Left hindlimb (tissue), 1 donor: ENCODE measurements at regions not wholly inside any gene's neighbourhood (a gene's known extent, or its start where the extent isn't known, plus 50 kb on each side); places are given as distances from the start of the nearest gene placed in this dataset.

ENCODE experiments used
- DNase-seq: peaks from one replicate; pipeline ENCODE4 v3.0.0-alpha.2; 2018

- DNase-seq: peak; percentile 56
Observed at GRCh38 chr16:74169687-74170376, 126.8 kb upstream of the PSMD7 start.

- no peak for DNase-seq
Observed at GRCh38 chr16:74169066-74169465, 127.5 kb upstream of the PSMD7 start.

GRCh38 chr16:74168445-74168844 is 128.2 kb upstream of the PSMD7 start:
- no peak for DNase-seq

- no peak for DNase-seq
Observed at GRCh38 chr16:74166456-74166855, 130.2 kb upstream of the PSMD7 start.

- DNase-seq: no peak
Observed at GRCh38 chr16:74165566-74166080, 131.0 kb upstream of the PSMD7 start.

GRCh38 chr16:74160759-74161158 is 135.9 kb upstream of the PSMD7 start:
- DNase-seq: no peak

GRCh38 chr16:74153773-74154172 is 142.8 kb upstream of the PSMD7 start:
- no peak for DNase-seq

- DNase-seq: no peak
Observed at GRCh38 chr16:74146643-74147042, 150.0 kb upstream of the PSMD7 start.

- DNase-seq: no peak
Observed at GRCh38 chr16:74143171-74143570, 153.4 kb upstream of the PSMD7 start.

- DNase-seq: no peak
Observed at GRCh38 chr16:74141015-74141414, 155.6 kb upstream of the PSMD7 start.

- no peak for DNase-seq
Observed at GRCh38 chr16:74140557-74140956, 156.1 kb upstream of the PSMD7 start.

GRCh38 chr16:74123826-74124225 is 172.8 kb upstream of the PSMD7 start:
- DNase-seq: no peak

- DNase-seq: no peak
Observed at GRCh38 chr16:74123195-74123594, 173.4 kb upstream of the PSMD7 start.

- no peak for DNase-seq
Observed at GRCh38 chr16:74117798-74118197, 178.8 kb upstream of the PSMD7 start.

GRCh38 chr16:74113545-74113944 is 183.1 kb upstream of the PSMD7 start:
- no peak for DNase-seq

- no peak for DNase-seq
Observed at GRCh38 chr16:74111456-74111982, 185.1 kb upstream of the PSMD7 start.

GRCh38 chr16:74107795-74108610 is 188.6 kb upstream of the PSMD7 start:
- DNase-seq: no peak

- DNase-seq: no peak
Observed at GRCh38 chr16:74104022-74104421, 192.6 kb upstream of the PSMD7 start.

GRCh38 chr16:74101379-74102137 is 195.1 kb upstream of the PSMD7 start:
- no peak for DNase-seq

GRCh38 chr16:74100395-74101326 is 196.0 kb upstream of the PSMD7 start:
- DNase-seq: no peak

GRCh38 chr16:74099530-74099929 is 197.1 kb upstream of the PSMD7 start:
- no peak for DNase-seq

- no peak for DNase-seq
Observed at GRCh38 chr16:74094962-74095361, 201.7 kb upstream of the PSMD7 start.
